SK-N-MC (cell line): ENCODE measurements at regions not wholly inside any gene's neighbourhood (a gene's known extent, or its start where the extent isn't known, plus 50 kb on each side); places are given as distances from the start of the nearest gene placed in this dataset.

Experiments used
- EZH2 ChIP-seq: fragments of 200-600 bp; sonication (generic); IDR thresholded peaks from one replicate; pipeline ENCODE4 v1.6.1; 2017; ENCODE audit warnings: antibody characterized with exemption
- FOXP2 ChIP-seq: optimal IDR thresholded peaks from 2 replicates; pipeline ENCODE3; 2011; ENCODE audit warnings: mild to moderate bottlenecking, moderate library complexity; ENCODE audit not compliant: insufficient read depth; ENCODE audit errors: extremely low read length, control extremely low read depth
- POLR2AphosphoS5 ChIP-seq: IDR thresholded peaks from 2 replicates; pipeline ENCODE4 v1.6.1; 2012; ENCODE audit warnings: mild to moderate bottlenecking, low read depth, low read length, borderline replicate concordance

DNA sequence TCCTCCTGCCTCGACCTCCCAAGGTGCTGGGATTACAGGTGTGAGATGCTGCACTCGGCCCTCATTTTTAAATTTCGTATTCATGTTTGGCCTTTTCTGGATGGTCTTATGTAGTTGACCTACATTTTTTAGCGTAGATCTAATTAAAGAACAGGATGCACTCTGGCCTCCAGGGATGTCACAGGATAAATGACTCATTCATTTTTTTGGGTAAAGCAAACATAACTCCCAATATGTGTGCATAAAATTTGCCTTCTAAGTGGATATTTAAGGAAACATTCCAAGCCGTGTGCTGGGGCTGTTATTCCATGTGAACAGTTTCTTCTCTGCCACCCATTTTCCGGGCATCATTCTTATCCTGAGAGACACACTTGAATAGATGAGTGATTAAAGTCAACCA is 501.6 kb downstream of the IRX1 start:
- no peak for TF ChIP-seq POLR2AphosphoS5
- no peak for TF ChIP-seq EZH2
- no peak for TF ChIP-seq FOXP2
